Kidney (tissue), 13 donors: ENCODE measurements at regions not wholly inside any gene's neighbourhood (a gene's known extent, or its start where the extent isn't known, plus 50 kb on each side); places are given as distances from the start of the nearest gene placed in this dataset.
"Not testable (repeated sequence)": the region's sequence is repeated elsewhere in the genome, so short reads cannot be mapped to it uniquely, and the experiment has no call there.

Source experiments
- DNase-seq, 5 donors: peaks; one replicate each; pipeline ENCODE4 v3.0.0-alpha.2; 2013 to 2020
- FAIRE-seq: peaks from 2 replicates; lab custom pipeline; 2012; peaks lifted over from hg19 to GRCh38; lab: Jason Lieb, UNC
- H3K27ac ChIP-seq, 2 donors: one replicate each; pipeline ENCODE4 v1.7.0; 2013; ENCODE audit warnings: low read depth in 2 of 2, low read length in 2 of 2, inconsistent platforms in 1 of 2
- H3K27me3 ChIP-seq: one replicate; pipeline ENCODE4 v1.7.1; 2013; ENCODE audit warnings: low read length, inconsistent platforms; ENCODE audit not compliant: control insufficient read depth, insufficient read depth
- H3K36me3 ChIP-seq, 3 donors: one replicate each; pipeline versions ENCODE4 v1.7.0 to v1.7.1; 2013; ENCODE audit warnings: low read length in 3 of 3, control low read depth in 1 of 3, inconsistent platforms in 1 of 3; ENCODE audit not compliant: insufficient read depth in 3 of 3, control insufficient read depth in 2 of 3
- H3K4me1 ChIP-seq, 3 donors: one replicate each; pipeline versions ENCODE4 v1.7.0 to v1.7.1; 2013; ENCODE audit warnings: low read length in 3 of 3, inconsistent platforms in 1 of 3, low read depth in 1 of 3; ENCODE audit not compliant: control insufficient read depth in 2 of 3, insufficient read depth in 2 of 3
- H3K4me3 ChIP-seq, 3 donors: one replicate each; pipeline versions ENCODE4 v1.7.0 to v1.8.1; 2013; ENCODE audit warnings: low read length in 3 of 3, control low read depth in 1 of 3, inconsistent platforms in 1 of 3
- H3K9ac ChIP-seq, 3 donors: one replicate each; pipeline versions ENCODE4 v1.7.0 to v1.7.1; 2013; ENCODE audit warnings: low read length in 3 of 3, control low read depth in 1 of 3, inconsistent platforms in 1 of 3
- H3K9me3 ChIP-seq, 3 donors: one replicate each; pipeline versions ENCODE4 v1.7.0 to v1.7.1; 2013; ENCODE audit warnings: low read length in 3 of 3, control low read depth in 1 of 3, inconsistent platforms in 1 of 3; ENCODE audit not compliant: control insufficient read depth in 2 of 3, insufficient read depth in 1 of 3
- CTCF ChIP-seq: IDR thresholded peaks from 3 replicates; pipeline ENCODE4 v1.5.1; 2012; ENCODE audit warnings: mild to moderate bottlenecking, moderate library complexity, borderline replicate concordance; ENCODE audit not compliant: insufficient read depth; ENCODE audit errors: extremely low read depth
- intact Hi-C: fragments of 100-400 bp; cut with DNase I; formaldehyde crosslinking; loops from one replicate; pipeline ENCODE4 v1.11.1; 2022
- donor health status: control.
- donor health status: control.
- donor health status: control.
- donor health status: control.
- donor health status: control.
- donor health status: DM: yes; HTN: yes; CAD: no.
- donor health status: Normal renal cell carcinoma (clear cell type).

GRCh38 chr6:16882230-16882629 lies 121.0 kb upstream of the ATXN1 start:
- H3K9me3 ChIP-seq = peaks cover 0 to 4% (median 2%) of the 10 kb centered on the region in 3 donors
- H3K4me1 ChIP-seq = no peaks in the 10 kb centered on the region
- H3K27ac ChIP-seq = no peak overlapping the region
- DNase-seq (no peak), FAIRE-seq (no peak)
- TF ChIP-seq CTCF = no peak
- no peaks in the 10 kb centered on the region for H3K27me3 ChIP-seq
- H3K36me3 ChIP-seq = no peaks in the 10 kb centered on the region
- H3K9ac ChIP-seq = no peak overlapping the region
- intact Hi-C loops = no loop called here
- no peak overlapping the region for H3K4me3 ChIP-seq

- H3K4me1 ChIP-seq, H3K9me3 ChIP-seq, H3K9ac ChIP-seq, FAIRE-seq, intact Hi-C loops, H3K4me3 ChIP-seq, DNase-seq, H3K36me3 ChIP-seq, H3K27ac ChIP-seq, H3K27me3 ChIP-seq: not testable (repeated sequence)
Observed at GRCh38 chr6:16876852-16877251, 115.6 kb upstream of the ATXN1 start.

- Histone ChIP-seq H3K27me3 (no peaks in the 10 kb centered on the region), H3K9me3 (peaks cover 0 to 4% (median 2%) of the 10 kb centered on the region in 3 donors), H3K4me3 (no peak overlapping the region), H3K27ac (no peak overlapping the region), H3K36me3 (no peaks in the 10 kb centered on the region), H3K9ac (no peak overlapping the region), H3K4me1 (no peaks in the 10 kb centered on the region)
- no peak for FAIRE-seq
- intact Hi-C loops = no loop called here
- no peak for DNase-seq
- no peak for TF ChIP-seq CTCF
Observed at GRCh38 chr6:16876201-16876600, 114.9 kb upstream of the ATXN1 start.

GRCh38 chr6:16873698-16874097 lies 112.4 kb upstream of the ATXN1 start:
- TF ChIP-seq CTCF = no peak
- no peak overlapping the region for H3K4me3 ChIP-seq
- no peak for FAIRE-seq
- H3K9ac ChIP-seq = no peak overlapping the region
- H3K36me3 ChIP-seq = no peaks in the 10 kb centered on the region
- H3K4me1 ChIP-seq = no peaks in the 10 kb centered on the region
- H3K27ac ChIP-seq = no peak overlapping the region
- no peaks in the 10 kb centered on the region for H3K27me3 ChIP-seq
- DNase-seq = no peak
- intact Hi-C loops = no loop called here
- peaks cover 0 to 4% (median 2%) of the 10 kb centered on the region in 3 donors for H3K9me3 ChIP-seq
